IPS-20b (cell line): ENCODE measurements at regions not wholly inside any gene's neighbourhood (a gene's known extent, or its start where the extent isn't known, plus 50 kb on each side); places are given as distances from the start of the nearest gene placed in this dataset.
A peak's percentile ranks its signal among the peaks of the same experiment; 100 is the strongest.
"Not testable (repeated sequence)": the region's sequence is repeated elsewhere in the genome, so short reads cannot be mapped to it uniquely, and the experiment has no call there.

Experiments used
- H3K27ac ChIP-seq: one replicate; pipeline ENCODE4 v1.5.1; 2013; ENCODE audit warnings: low read length
- H3K27me3 ChIP-seq: 2 replicates; pipeline ENCODE4 v1.6.1; 2013; ENCODE audit warnings: mild to moderate bottlenecking, low read length, inconsistent platforms; ENCODE audit not compliant: insufficient read depth
- H3K36me3 ChIP-seq: 2 replicates; pipeline ENCODE4 v1.6.1; 2013; ENCODE audit warnings: low read depth, mild to moderate bottlenecking, inconsistent platforms, low read length, moderate library complexity; ENCODE audit not compliant: insufficient read depth
- H3K4me1 ChIP-seq: 2 replicates; pipeline ENCODE4 v1.6.1; 2013; ENCODE audit warnings: mild to moderate bottlenecking, control low read depth, inconsistent platforms, low read length, moderate library complexity; ENCODE audit not compliant: insufficient read depth
- H3K4me3 ChIP-seq: 2 replicates; pipeline ENCODE4 v1.5.1; 2013; ENCODE audit warnings: mild to moderate bottlenecking, low read length, inconsistent platforms
- H3K9ac ChIP-seq: 2 replicates; pipeline ENCODE4 v1.6.1; 2013; ENCODE audit warnings: low read depth, mild to moderate bottlenecking, inconsistent platforms, low read length, moderate library complexity
- H3K9me3 ChIP-seq: 2 replicates; pipeline ENCODE4 v1.6.1; 2013; ENCODE audit warnings: mild to moderate bottlenecking, low read depth, low read length, inconsistent platforms; ENCODE audit not compliant: insufficient read depth

GRCh38 chrX:41009850-41010846 is 75.1 kb upstream of the USP9X start:
- Histone ChIP-seq H3K9me3 (no peaks in the 10 kb centered on the region), H3K27me3 (no peaks in the 10 kb centered on the region), H3K27ac (peak overlapping the region; percentile 24), H3K9ac (peak overlapping the region; percentile 11; the same call in 1 of the 2 replicates), H3K4me1 (peaks cover 3% of the 10 kb centered on the region; the same call in 1 of the 2 replicates), H3K4me3 (no peak overlapping the region), H3K36me3 (no peaks in the 10 kb centered on the region)

GRCh38 chrX:41014776-41015360 is 70.4 kb upstream of the USP9X start:
- Histone ChIP-seq H3K27ac (no peak overlapping the region), H3K9me3 (no peaks in the 10 kb centered on the region), H3K9ac (no peak overlapping the region), H3K4me1 (peaks cover 7% of the 10 kb centered on the region; the same call in 1 of the 2 replicates), H3K27me3 (no peaks in the 10 kb centered on the region), H3K36me3 (no peaks in the 10 kb centered on the region), H3K4me3 (no peak overlapping the region)

- not testable (repeated sequence) for H3K27me3 ChIP-seq, H3K4me1 ChIP-seq, H3K27ac ChIP-seq, H3K9ac ChIP-seq, H3K36me3 ChIP-seq, H3K4me3 ChIP-seq, H3K9me3 ChIP-seq
These were observed 67.5 kb upstream of the USP9X start for GRCh38 chrX:41017785-41018184.

DNA sequence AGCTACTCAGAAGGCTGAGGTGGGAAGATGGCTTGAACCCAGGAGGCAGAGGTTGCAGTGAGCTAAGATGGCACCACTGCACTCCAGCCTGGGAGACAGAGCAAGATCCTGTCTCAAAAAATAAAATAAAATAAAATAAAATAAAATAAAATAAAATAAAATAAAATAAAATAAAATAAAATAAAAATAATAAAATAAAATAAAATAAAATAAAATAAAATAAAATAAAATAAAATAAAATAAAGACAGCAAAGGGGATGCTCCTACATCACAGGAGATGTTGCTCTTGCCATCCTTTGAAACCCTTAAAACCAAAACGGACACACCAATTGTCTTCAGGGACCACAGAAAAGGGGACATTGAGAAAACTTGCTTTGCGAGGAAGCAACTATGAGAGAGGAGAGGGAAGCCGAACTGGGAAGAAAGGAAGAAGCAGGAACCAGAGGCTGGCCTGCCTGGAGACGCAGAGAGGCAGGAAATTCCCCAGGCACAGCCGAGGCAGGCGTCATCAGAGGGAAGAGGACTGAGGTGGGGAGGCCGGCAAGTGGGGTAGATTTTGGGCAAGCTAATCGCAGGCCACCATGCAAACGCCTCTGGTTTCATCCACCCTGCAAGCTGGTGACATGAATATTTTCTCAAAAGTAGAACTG is 66.7 kb upstream of the USP9X start:
- H3K27me3 ChIP-seq, H3K4me1 ChIP-seq, H3K36me3 ChIP-seq, H3K4me3 ChIP-seq, H3K9me3 ChIP-seq: not testable (repeated sequence)
- peak overlapping the region; percentile 54 for H3K27ac ChIP-seq
- H3K9ac ChIP-seq: peak overlapping the region; percentile 34; the same call in 1 of the 2 replicates

DNA sequence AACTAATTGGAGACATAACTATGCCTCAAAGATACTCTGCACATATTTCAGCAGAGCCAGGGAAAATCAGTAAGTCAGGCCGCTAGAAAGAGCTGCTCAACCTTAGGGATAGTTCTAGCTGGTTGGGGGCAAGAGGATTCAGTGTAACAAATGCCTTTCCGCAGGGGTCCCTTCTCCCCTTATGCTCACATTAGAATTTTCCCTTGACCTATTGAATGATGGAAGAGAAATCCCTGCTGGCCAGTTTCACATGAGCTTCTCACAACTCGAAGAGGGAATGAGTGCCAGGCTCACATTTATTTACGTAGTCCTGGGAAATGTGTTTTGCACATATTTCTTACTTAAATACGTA is 66.2 kb upstream of the USP9X start:
- Histone ChIP-seq H3K36me3 (no peaks in the 10 kb centered on the region), H3K9ac (peak overlapping the region; percentile 34; the same call in 1 of the 2 replicates), H3K27ac (peak overlapping the region; percentile 54), H3K27me3 (no peaks in the 10 kb centered on the region), H3K9me3 (no peaks in the 10 kb centered on the region), H3K4me3 (no peak overlapping the region), H3K4me1 (peaks cover 3% of the 10 kb centered on the region; the same call in 1 of the 2 replicates)

GRCh38 chrX:41022566-41022965 is 62.7 kb upstream of the USP9X start:
- no peaks in the 10 kb centered on the region for H3K36me3 ChIP-seq
- H3K4me1 ChIP-seq: peaks cover 14% of the 10 kb centered on the region; the same call in 1 of the 2 replicates
- H3K27ac ChIP-seq: no peak overlapping the region
- H3K27me3 ChIP-seq: no peaks in the 10 kb centered on the region
- no peaks in the 10 kb centered on the region for H3K9me3 ChIP-seq
- H3K9ac ChIP-seq: no peak overlapping the region
- no peak overlapping the region for H3K4me3 ChIP-seq

- Histone ChIP-seq H3K4me1 (peaks cover 14% of the 10 kb centered on the region; the same call in 1 of the 2 replicates), H3K27me3 (no peaks in the 10 kb centered on the region), H3K9ac (no peak overlapping the region), H3K36me3 (no peaks in the 10 kb centered on the region), H3K27ac (no peak overlapping the region), H3K4me3 (no peak overlapping the region), H3K9me3 (no peaks in the 10 kb centered on the region)
These were observed 62.1 kb upstream of the USP9X start for GRCh38 chrX:41023098-41023497.

- not testable (repeated sequence) for H3K4me3 ChIP-seq, H3K27me3 ChIP-seq, H3K36me3 ChIP-seq, H3K9ac ChIP-seq, H3K9me3 ChIP-seq
- H3K4me1 ChIP-seq: peaks cover 11% of the 10 kb centered on the region; the same call in 1 of the 2 replicates
- peak overlapping the region; percentile 98 for H3K27ac ChIP-seq
These were observed 60.9 kb upstream of the USP9X start for GRCh38 chrX:41024335-41024734.

- H3K27me3 ChIP-seq: no peaks in the 10 kb centered on the region
- H3K36me3 ChIP-seq: no peaks in the 10 kb centered on the region
- H3K27ac ChIP-seq: peak overlapping the region; percentile 98
- no peak overlapping the region for H3K4me3 ChIP-seq
- peaks cover 11% of the 10 kb centered on the region; the same call in 1 of the 2 replicates for H3K4me1 ChIP-seq
- H3K9me3 ChIP-seq: no peaks in the 10 kb centered on the region
- H3K9ac ChIP-seq: peak overlapping the region; percentile 77; the same call in 1 of the 2 replicates
These were observed 60.5 kb upstream of the USP9X start for GRCh38 chrX:41024755-41025154.

GRCh38 chrX:41025926-41026701 is 59.1 kb upstream of the USP9X start:
- Histone ChIP-seq H3K36me3 (no peaks in the 10 kb centered on the region), H3K27me3 (no peaks in the 10 kb centered on the region), H3K27ac (peak overlapping the region; percentile 84), H3K9ac (peak overlapping the region; percentile 78; the same call in 1 of the 2 replicates), H3K4me3 (peak overlapping the region; percentile 53), H3K4me1 (peaks cover 11% of the 10 kb centered on the region; the same call in 1 of the 2 replicates), H3K9me3 (no peaks in the 10 kb centered on the region)

- H3K9me3 ChIP-seq: no peaks in the 10 kb centered on the region
- H3K27me3 ChIP-seq: no peaks in the 10 kb centered on the region
- H3K9ac ChIP-seq: peak overlapping the region; percentile 78; the same call in 1 of the 2 replicates
- peaks cover 11% of the 10 kb centered on the region; the same call in 1 of the 2 replicates for H3K4me1 ChIP-seq
- no peaks in the 10 kb centered on the region for H3K36me3 ChIP-seq
- peak overlapping the region; percentile 32 for H3K27ac ChIP-seq
- peak overlapping the region; percentile 53; the same call in 1 of the 2 replicates for H3K4me3 ChIP-seq
These were observed 58.6 kb upstream of the USP9X start for GRCh38 chrX:41026702-41027078.
